HEK293 (cell line): ENCODE measurements at regions not wholly inside any gene's neighbourhood (a gene's known extent, or its start where the extent isn't known, plus 50 kb on each side); places are given as distances from the start of the nearest gene placed in this dataset.

Source experiments
- CTCF ChIA-PET: fragments of 350-600 bp; formaldehyde crosslinking; extraction: SDS; loops from one replicate; lab custom pipeline; 2021; ENCODE audit warnings: antibody characterized with exemption; lab: Yijun Ruan, JAX
- POLR2A ChIA-PET: fragments of 300-600 bp; formaldehyde crosslinking; extraction: SDS; loops from one replicate; lab custom pipeline; 2020; ENCODE audit warnings: antibody characterized with exemption, inconsistent platforms; lab: Yijun Ruan, JAX
- H3K27ac ChIP-seq: fragments of 200-500 bp; sonication (Bioruptor generic); 2 replicates; pipeline ENCODE4 v1.5.1; 2014; ENCODE audit warnings: low read depth, low read length, control low read depth, inconsistent platforms; ENCODE audit errors: extremely low read depth
- H3K36me3 ChIP-seq, 2 experiments: fragments of 200-500 bp in 1 of 2; sonication (Bioruptor generic) in 1 of 2; 1 replicate in 1 of 2; 2 replicates in 1 of 2; pipeline ENCODE4 v1.5.1; 2014 to 2017; ENCODE audit warnings: inconsistent platforms in 2 of 2, low read length in 2 of 2; ENCODE audit not compliant: control insufficient read depth in 2 of 2, insufficient read depth in 1 of 2
- H3K4me1 ChIP-seq: fragments of 200-500 bp; sonication (Bioruptor generic); 2 replicates; pipeline ENCODE4 v1.5.1; 2014; ENCODE audit warnings: mild to moderate bottlenecking, low read length, inconsistent platforms; ENCODE audit not compliant: control insufficient read depth, insufficient read depth
- H3K4me3 ChIP-seq: 2 replicates; pipeline ENCODE4 v1.5.1; 2011; ENCODE audit warnings: low read depth, mild to moderate bottlenecking, control low read depth, low read length, moderate library complexity
- H3K9me3 ChIP-seq: fragments of 200-500 bp; sonication (Bioruptor generic); 2 replicates; pipeline ENCODE4 v1.5.1; 2014; ENCODE audit warnings: low read depth, low read length, inconsistent platforms; ENCODE audit not compliant: control insufficient read depth, insufficient read depth
- BCL11A ChIP-seq: fragments of 450-650 bp; formaldehyde crosslinking; IDR thresholded peaks from 2 replicates; pipeline ENCODE4 v1.5.1; 2016; ENCODE audit warnings: low read depth, missing biosample characterization, missing genetic modification characterization
- BCL11B ChIP-seq: fragments of 450-650 bp; formaldehyde crosslinking; IDR thresholded peaks from 2 replicates; pipeline ENCODE4 v1.5.1; 2016; ENCODE audit warnings: low read depth, missing biosample characterization, missing genetic modification characterization
- HIC1 ChIP-seq: fragments of 450-650 bp; formaldehyde crosslinking; IDR thresholded peaks from 2 replicates; pipeline ENCODE4 v1.5.1; 2016; ENCODE audit warnings: missing biosample characterization, missing genetic modification characterization
- RBAK ChIP-seq: fragments of 450-650 bp; formaldehyde crosslinking; IDR thresholded peaks from 2 replicates; pipeline ENCODE4 v1.5.1; 2016; ENCODE audit warnings: missing biosample characterization, missing genetic modification characterization
- ZBTB20 ChIP-seq: fragments of 450-650 bp; formaldehyde crosslinking; IDR thresholded peaks from 2 replicates; pipeline ENCODE4 v1.5.1; 2016; ENCODE audit warnings: missing biosample characterization, missing genetic modification characterization
- ZBTB21 ChIP-seq: fragments of 450-650 bp; formaldehyde crosslinking; IDR thresholded peaks from 2 replicates; pipeline ENCODE4 v1.5.1; 2017; ENCODE audit warnings: missing biosample characterization, missing genetic modification characterization
- ZNF16 ChIP-seq: fragments of 450-650 bp; formaldehyde crosslinking; IDR thresholded peaks from 2 replicates; pipeline ENCODE4 v1.5.1; 2016; ENCODE audit warnings: low read depth, missing biosample characterization, missing genetic modification characterization
- ZNF239 ChIP-seq: fragments of 450-650 bp; formaldehyde crosslinking; IDR thresholded peaks from 2 replicates; pipeline ENCODE4 v1.5.1; 2016; ENCODE audit warnings: missing biosample characterization, missing genetic modification characterization
- ZNF24 ChIP-seq: fragments of 450-650 bp; formaldehyde crosslinking; IDR thresholded peaks from 2 replicates; pipeline ENCODE4 v1.5.1; 2016; ENCODE audit warnings: missing biosample characterization, missing genetic modification characterization
- ZNF292 ChIP-seq: fragments of 450-650 bp; formaldehyde crosslinking; IDR thresholded peaks from 2 replicates; pipeline ENCODE4 v1.5.1; 2016; ENCODE audit warnings: low read depth, missing biosample characterization, missing genetic modification characterization, borderline replicate concordance
- ZNF311 ChIP-seq: fragments of 450-650 bp; formaldehyde crosslinking; IDR thresholded peaks from 2 replicates; pipeline ENCODE4 v1.5.1; 2017; ENCODE audit warnings: missing biosample characterization, missing genetic modification characterization, borderline replicate concordance
- ZNF335 ChIP-seq: fragments of 450-650 bp; formaldehyde crosslinking; conservative IDR thresholded peaks from 2 replicates; pipeline ENCODE4 v1.5.1; 2016; ENCODE audit warnings: missing biosample characterization, missing genetic modification characterization
- ZNF488 ChIP-seq: fragments of 450-650 bp; formaldehyde crosslinking; IDR thresholded peaks from 2 replicates; pipeline ENCODE4 v1.5.1; 2016; ENCODE audit warnings: missing biosample characterization, missing genetic modification characterization
- ZNF513 ChIP-seq: fragments of 450-650 bp; IDR thresholded peaks from 2 replicates; pipeline ENCODE4 v1.5.1; 2018; ENCODE audit warnings: missing biosample characterization, missing genetic modification characterization
- ZNF521 ChIP-seq: fragments of 450-650 bp; formaldehyde crosslinking; IDR thresholded peaks from 2 replicates; pipeline ENCODE4 v1.5.1; 2017; ENCODE audit warnings: missing biosample characterization, mild to moderate bottlenecking, missing genetic modification characterization
- ZNF549 ChIP-seq: fragments of 450-650 bp; IDR thresholded peaks from 2 replicates; pipeline ENCODE4 v1.5.1; 2018; ENCODE audit warnings: missing biosample characterization, missing genetic modification characterization, mild to moderate bottlenecking, inconsistent platforms, moderate library complexity
- ZNF596 ChIP-seq: fragments of 450-650 bp; IDR thresholded peaks from 2 replicates; pipeline ENCODE4 v1.5.0; 2018; ENCODE audit warnings: missing biosample characterization, mild to moderate bottlenecking, missing genetic modification characterization, moderate library complexity
- ZNF624 ChIP-seq: fragments of 450-650 bp; formaldehyde crosslinking; IDR thresholded peaks from 2 replicates; pipeline ENCODE4 v1.5.1; 2017; ENCODE audit warnings: missing biosample characterization, missing genetic modification characterization
- ZNF629 ChIP-seq: fragments of 450-650 bp; formaldehyde crosslinking; IDR thresholded peaks from 2 replicates; pipeline ENCODE4 v1.5.1; 2017; ENCODE audit warnings: missing biosample characterization, missing genetic modification characterization
- ZNF777 ChIP-seq: fragments of 450-650 bp; formaldehyde crosslinking; IDR thresholded peaks from 2 replicates; pipeline ENCODE4 v1.5.1; 2017; ENCODE audit warnings: missing biosample characterization, missing genetic modification characterization, borderline replicate concordance
- ZNF791 ChIP-seq: fragments of 450-650 bp; formaldehyde crosslinking; IDR thresholded peaks from 2 replicates; pipeline ENCODE4 v1.5.1; 2016; ENCODE audit warnings: missing biosample characterization, missing genetic modification characterization
- ZSCAN23 ChIP-seq: fragments of 450-650 bp; formaldehyde crosslinking; IDR thresholded peaks from 2 replicates; pipeline ENCODE4 v1.5.1; 2016; ENCODE audit warnings: missing biosample characterization, missing genetic modification characterization
- ZSCAN30 ChIP-seq: fragments of 450-650 bp; IDR thresholded peaks from 2 replicates; pipeline ENCODE4 v1.5.1; 2018; ENCODE audit warnings: missing biosample characterization, mild to moderate bottlenecking, missing genetic modification characterization, moderate library complexity

GRCh38 chr6:88349511-88349910 lies 183.4 kb upstream of the CNR1 start (continued):
- no peak for TF ChIP-seq HIC1
- no peak for TF ChIP-seq ZNF791 (tag by site-specific recombination)
- TF ChIP-seq ZNF513 (tag by site-specific recombination): no peak
- no peak for TF ChIP-seq ZSCAN23 (tag by site-specific recombination)

- H3K4me1 ChIP-seq: no peaks in the 10 kb centered on the region
- CTCF ChIA-PET: interaction anchor here (0.8 kb wide), 1 partner anchor 401 kb away, joined by 4 read pairs; no protein-coding TSS in a partner anchor
- no peaks in the 10 kb centered on the region for H3K36me3 ChIP-seq
- TF ChIP-seq ZSCAN23 (tag by site-specific recombination) (no peak), ZBTB20 (no peak), ZNF596 (no peak), ZNF549 (tag by site-specific recombination) (no peak), ZNF311 (tag by site-specific recombination) (no peak), BCL11A (tag by site-specific recombination) (no peak), ZBTB21 (tag by site-specific recombination) (no peak), ZNF24 (tag by site-specific recombination) (no peak), ZNF777 (tag by site-specific recombination) (no peak), ZNF292 (tag by site-specific recombination) (no peak), ZNF239 (no peak), ZNF16 (tag by site-specific recombination) (no peak)
- no peak overlapping the region for H3K27ac ChIP-seq
- POLR2A ChIA-PET: no interaction called here
- no peak overlapping the region for H3K4me3 ChIP-seq
- H3K9me3 ChIP-seq: no peaks in the 10 kb centered on the region
Observed at GRCh38 chr6:88342336-88342735, 176.2 kb upstream of the CNR1 start.

GRCh38 chr6:88339761-88340160 lies 173.6 kb upstream of the CNR1 start:
- Histone ChIP-seq H3K4me1 (no peaks in the 10 kb centered on the region), H3K4me3 (no peak overlapping the region), H3K9me3 (no peaks in the 10 kb centered on the region; the same call in 1 of the 2 replicates), H3K36me3 (no peaks in the 10 kb centered on the region), H3K27ac (no peak overlapping the region)
- ChIA-PET CTCF (interaction anchor here (0.6 kb wide), 1 partner anchor 10 kb away, joined by 5 read pairs; no protein-coding TSS in a partner anchor), POLR2A (no interaction called here)
- TF ChIP-seq RBAK (no peak), ZNF624 (tag by site-specific recombination) (no peak), ZNF488 (no peak), ZNF311 (tag by site-specific recombination) (no peak), ZNF629 (tag by site-specific recombination) (no peak), ZNF335 (tag by site-specific recombination) (no peak), ZNF521 (no peak), ZNF513 (tag by site-specific recombination) (no peak), ZSCAN30 (tag by site-specific recombination) (no peak), BCL11B (tag by site-specific recombination) (no peak)
